SHP77 treated with DMSO at 0.1 percent for 48 hours (cell line): ENCODE measurements at regions not wholly inside any gene's neighbourhood (a gene's known extent, or its start where the extent isn't known, plus 50 kb on each side); places are given as distances from the start of the nearest gene placed in this dataset.
"Not testable (repeated sequence)": the region's sequence is repeated elsewhere in the genome, so short reads cannot be mapped to it uniquely, and the experiment has no call there.

Source experiments
- DNase-seq: peaks from one replicate; lab custom pipeline; 2025; lab: John Stamatoyannopoulos, UW

- DNase-seq = no peak
Measured at GRCh38 chr14:65834812-65835211, 422.3 kb downstream of the FUT8 start.

- DNase-seq = no peak
Measured at GRCh38 chr14:65835501-65835900, 423.0 kb downstream of the FUT8 start.

GRCh38 chr14:65838565-65838964, 426.0 kb downstream of the FUT8 start:
- no peak for DNase-seq

- peak; percentile 82 for DNase-seq
Measured at GRCh38 chr14:65840118-65840751, 427.7 kb downstream of the FUT8 start.

GRCh38 chr14:65840786-65841185, 428.3 kb downstream of the FUT8 start:
- DNase-seq = no peak

GRCh38 chr14:65846196-65846868, 433.8 kb downstream of the FUT8 start:
- DNase-seq = no peak

GRCh38 chr14:65847075-65847847, 434.7 kb downstream of the FUT8 start:
- no peak for DNase-seq

GRCh38 chr14:65847931-65848330, 435.4 kb downstream of the FUT8 start:
- DNase-seq = not testable (repeated sequence)

- no peak for DNase-seq
Measured at GRCh38 chr14:65849091-65849490, 436.6 kb downstream of the FUT8 start.

GRCh38 chr14:65849558-65849957, 437.0 kb downstream of the FUT8 start:
- DNase-seq = no peak

GRCh38 chr14:65850429-65851135, 438.1 kb downstream of the FUT8 start:
- no peak for DNase-seq

GRCh38 chr14:65852689-65853088, 440.2 kb downstream of the FUT8 start:
- DNase-seq = no peak

GRCh38 chr14:65853407-65853955, 441.0 kb downstream of the FUT8 start:
- no peak for DNase-seq

- no peak for DNase-seq
Measured at GRCh38 chr14:65854215-65854614, 441.7 kb downstream of the FUT8 start.

- DNase-seq = no peak
Measured at GRCh38 chr14:65860956-65861611, 448.6 kb downstream of the FUT8 start.

GRCh38 chr14:65864549-65864948, 452.0 kb downstream of the FUT8 start:
- DNase-seq = no peak

GRCh38 chr14:65864984-65865383, 452.5 kb downstream of the FUT8 start:
- DNase-seq = no peak

GRCh38 chr14:65866448-65866847, 453.9 kb downstream of the FUT8 start:
- DNase-seq = no peak

- peak; percentile 33 for DNase-seq
Measured at GRCh38 chr14:65866886-65867285, 454.4 kb downstream of the FUT8 start.

GRCh38 chr14:65867333-65867732, 454.8 kb downstream of the FUT8 start:
- DNase-seq = no peak

GRCh38 chr14:65872536-65872935, 460.0 kb downstream of the FUT8 start:
- no peak for DNase-seq

- no peak for DNase-seq
Measured at GRCh38 chr14:65877166-65877565, 464.6 kb downstream of the FUT8 start.
